ENCODE measurements at regions not wholly inside any gene's neighbourhood (a gene's known extent, or its start where the extent isn't known, plus 50 kb on each side); places are given as distances from the start of the nearest gene placed in this dataset.

- DNase-seq: no peak
- H3K4me3 ChIP-seq: no peak overlapping the region
- H3K9me3 ChIP-seq (replicated peaks): no peaks in the 10 kb centered on the region
- no peaks in the 10 kb centered on the region for H3K4me1 ChIP-seq
- no peaks in the 10 kb centered on the region for H3K36me3 ChIP-seq
- no peak for TF ChIP-seq CTCF (IDR thresholded peaks at IDR 0.05; ENCODE audit: borderline replicate concordance)
- no peaks in the 10 kb centered on the region for H3K27me3 ChIP-seq (ENCODE audit: low read depth)
- intact Hi-C loops (cut with micrococcal nuclease): no loop called here
- H3K27ac ChIP-seq (replicated peaks): no peak overlapping the region
These were observed 834.5 kb upstream of the ADGRL2 start for GRCh38 chr1:80966266-80966665.

- no peak for TF ChIP-seq CTCF (IDR thresholded peaks at IDR 0.05; ENCODE audit: borderline replicate concordance)
- H3K4me3 ChIP-seq: no peak overlapping the region
- no peaks in the 10 kb centered on the region for H3K27me3 ChIP-seq (ENCODE audit: low read depth)
- no peaks in the 10 kb centered on the region for H3K4me1 ChIP-seq
- DNase-seq: no peak
- intact Hi-C loops (cut with micrococcal nuclease): no loop called here
- H3K9me3 ChIP-seq (replicated peaks): no peaks in the 10 kb centered on the region
- H3K36me3 ChIP-seq: no peaks in the 10 kb centered on the region
- no peak overlapping the region for H3K27ac ChIP-seq (replicated peaks)
These were observed 838.2 kb upstream of the ADGRL2 start for GRCh38 chr1:80962564-80962963.

GRCh38 chr1:80961464-80962190 is 839.1 kb upstream of the ADGRL2 start:
- no peaks in the 10 kb centered on the region for H3K36me3 ChIP-seq
- DNase-seq: no peak
- no peaks in the 10 kb centered on the region for H3K4me1 ChIP-seq
- intact Hi-C loops (cut with micrococcal nuclease): no loop called here
- no peaks in the 10 kb centered on the region for H3K9me3 ChIP-seq (replicated peaks)
- no peaks in the 10 kb centered on the region for H3K27me3 ChIP-seq (ENCODE audit: low read depth)
- no peak overlapping the region for H3K27ac ChIP-seq (replicated peaks)
- TF ChIP-seq CTCF (IDR thresholded peaks at IDR 0.05; ENCODE audit: borderline replicate concordance): no peak
- no peak overlapping the region for H3K4me3 ChIP-seq

- no peak for DNase-seq
- no peaks in the 10 kb centered on the region for H3K36me3 ChIP-seq
- intact Hi-C loops (cut with micrococcal nuclease): no loop called here
These were observed 867.4 kb upstream of the ADGRL2 start for GRCh38 chr1:80933346-80933745.

GRCh38 chr1:80931178-80931577 is 869.6 kb upstream of the ADGRL2 start:
- no peaks in the 10 kb centered on the region for H3K36me3 ChIP-seq
- no peaks in the 10 kb centered on the region for H3K4me1 ChIP-seq
- no peaks in the 10 kb centered on the region for H3K27me3 ChIP-seq (ENCODE audit: low read depth)
- intact Hi-C loops (cut with micrococcal nuclease): no loop called here
- H3K4me3 ChIP-seq: no peak overlapping the region
- DNase-seq: no peak
- no peak overlapping the region for H3K27ac ChIP-seq (replicated peaks)
- peaks cover 38% of the 10 kb centered on the region for H3K9me3 ChIP-seq (replicated peaks)
- no peak for TF ChIP-seq CTCF (IDR thresholded peaks at IDR 0.05; ENCODE audit: borderline replicate concordance)

More at GRCh38 chr1:80933346-80933745, 867.4 kb upstream of the ADGRL2 start:
- no peaks in the 10 kb centered on the region for H3K27me3 ChIP-seq (ENCODE audit: low read depth)
- no peaks in the 10 kb centered on the region for H3K4me1 ChIP-seq
- no peak overlapping the region for H3K27ac ChIP-seq (replicated peaks)
- no peak for TF ChIP-seq CTCF (IDR thresholded peaks at IDR 0.05; ENCODE audit: borderline replicate concordance)
- peaks cover 38% of the 10 kb centered on the region for H3K9me3 ChIP-seq (replicated peaks)
- no peak overlapping the region for H3K4me3 ChIP-seq
